HCT116 (cell line): ENCODE measurements at regions not wholly inside any gene's neighbourhood (a gene's known extent, or its start where the extent isn't known, plus 50 kb on each side); places are given as distances from the start of the nearest gene placed in this dataset.
"Not testable (repeated sequence)": the region's sequence is repeated elsewhere in the genome, so short reads cannot be mapped to it uniquely, and the experiment has no call there.

ENCODE experiments used
- ATAC-seq: fragments of 200-7000 bp; cut with Tn5 transposase; 2 replicates; pipeline ENCODE4 v1.9.1; 2020; ENCODE audit warnings: mild to moderate bottlenecking, moderate library complexity
- BruUV-seq: library from RNA; stranded (reverse); fragments of 400-500 nt; replicated peaks from 2 replicates; lab custom pipeline; 2021; lab: Mats Ljungman, UMichigan
- CTCF ChIA-PET: fragments of 300-600 bp; sonication (Branson Sonifier 250); formaldehyde crosslinking; loops from one replicate; lab custom pipeline; 2021; ENCODE audit warnings: antibody characterized with exemption; lab: Charles Lee
- POLR2A ChIA-PET: fragments of 300-600, 350-600 bp; sonication (Branson Sonifier 250); formaldehyde crosslinking; loops from one replicate; lab custom pipeline; 2021; ENCODE audit warnings: antibody characterized with exemption; lab: Charles Lee
- RAD21 ChIA-PET, 2 experiments: fragments of 300-600 bp; sonication (Branson Sonifier 250); formaldehyde crosslinking; loops; one replicate each; lab custom pipeline; 2023; ENCODE audit warnings: low total read pairs in 2 of 2; ENCODE audit not compliant: uncharacterized antibody in 2 of 2, unreplicated experiment in 2 of 2, low non-redundant PET in 1 of 2; lab: Charles Lee
- DNase-seq: peaks from one replicate; pipeline ENCODE4 v3.0.0-alpha.2; 2010; ENCODE audit warnings: low read depth, low spot score
- H2AFZ ChIP-seq: fragments of 200-600 bp; shearing (Covaris generic), sonication (generic); 2 replicates; pipeline ENCODE4 v1.6.1; 2017; ENCODE audit warnings: low read depth, mixed run types, mixed read lengths, antibody characterized with exemption, low read length; ENCODE audit not compliant: poor library complexity, severe bottlenecking
- H3K27ac ChIP-seq: 2 replicates; pipeline ENCODE4 v1.5.1; 2012; ENCODE audit warnings: low read depth, low read length
- H3K27me3 ChIP-seq: fragments of 200-600 bp; sonication (generic); 2 replicates; pipeline ENCODE4 v1.6.1; 2016; ENCODE audit warnings: mixed run types, low read length, mixed read lengths; ENCODE audit not compliant: insufficient read depth
- H3K36me3 ChIP-seq, 2 experiments: fragments of 200-500 bp in 1 of 2; fragments of 200-600 bp in 1 of 2; sonication (Bioruptor generic) in 1 of 2; sonication (generic) in 1 of 2; 2 replicates each; pipeline versions ENCODE4 v1.5.1 to v1.6.1; 2014 to 2016; ENCODE audit warnings: low read length in 2 of 2, inconsistent platforms in 1 of 2, mixed read lengths in 1 of 2, mixed run types in 1 of 2; ENCODE audit not compliant: insufficient read depth in 2 of 2, control insufficient read depth in 1 of 2
- H3K4me1 ChIP-seq, 2 experiments: fragments of 200-600 bp in 1 of 2; sonication (generic) in 1 of 2; 2 replicates each; pipeline versions ENCODE4 v1.5.1 to v1.6.1; 2012 to 2017; ENCODE audit warnings: low read length in 2 of 2, inconsistent platforms in 1 of 2, mild to moderate bottlenecking in 1 of 2, mixed read lengths in 1 of 2, mixed run types in 1 of 2, moderate library complexity in 1 of 2; ENCODE audit not compliant: insufficient read depth in 2 of 2, control insufficient read depth in 1 of 2
- H3K4me2 ChIP-seq: fragments of 200-600 bp; sonication (generic); 2 replicates; pipeline ENCODE4 v1.6.1; 2017; ENCODE audit warnings: mixed run types, low read length, mixed read lengths
- H3K4me3 ChIP-seq, 2 experiments: fragments of 200-600 bp in 1 of 2; sonication (generic) in 1 of 2; replicated peaks in 1 of 2; 2 replicates each; pipeline ENCODE4 v1.5.1; 2011 to 2016; ENCODE audit warnings: low read length in 2 of 2, control low read depth in 1 of 2, low read depth in 1 of 2, mild to moderate bottlenecking in 1 of 2, mixed read lengths in 1 of 2, mixed run types in 1 of 2
- H3K79me2 ChIP-seq: fragments of 200-600 bp; sonication (generic); 2 replicates; pipeline ENCODE4 v1.6.1; 2017; ENCODE audit warnings: mild to moderate bottlenecking, mixed run types, low read length, moderate library complexity, mixed read lengths; ENCODE audit not compliant: insufficient read depth
- H3K9ac ChIP-seq: fragments of 200-600 bp; sonication (generic); 2 replicates; pipeline ENCODE4 v1.6.1; 2016; ENCODE audit warnings: low read length, mixed read lengths
- H3K9me2 ChIP-seq: fragments of 200-600 bp; sonication (generic), shearing (Covaris generic); 2 replicates; pipeline ENCODE4 v1.6.1; 2017; ENCODE audit warnings: mixed run types, mild to moderate bottlenecking, moderate library complexity; ENCODE audit not compliant: insufficient read depth
- H3K9me3 ChIP-seq, 2 experiments: fragments of 200-500 bp in 1 of 2; fragments of 200-600 bp in 1 of 2; sonication (Bioruptor generic) in 1 of 2; sonication (generic) in 1 of 2; 2 replicates each; pipeline ENCODE4 v1.6.1; 2014 to 2017; ENCODE audit warnings: low read length in 2 of 2, mixed read lengths in 2 of 2, inconsistent platforms in 1 of 2, low read depth in 1 of 2, mild to moderate bottlenecking in 1 of 2, mixed run types in 1 of 2, moderate library complexity in 1 of 2; ENCODE audit not compliant: control insufficient read depth in 1 of 2, insufficient read depth in 1 of 2
- H4K20me1 ChIP-seq: fragments of 200-600 bp; sonication (generic), shearing (Covaris generic); 2 replicates; pipeline ENCODE4 v1.6.1; 2017; ENCODE audit warnings: mixed run types, mild to moderate bottlenecking, moderate library complexity; ENCODE audit not compliant: insufficient read depth
- ATF3 ChIP-seq: IDR thresholded peaks from 2 replicates; pipeline ENCODE4 v1.6.1; 2012
- CBX3 ChIP-seq: IDR thresholded peaks from 2 replicates; pipeline ENCODE4 v1.6.1; 2012; ENCODE audit warnings: low read depth
- CEBPB ChIP-seq: IDR thresholded peaks from 2 replicates; pipeline ENCODE4 v1.6.1; 2012; ENCODE audit warnings: low read depth
- CTCF ChIP-seq, 3 experiments: fragments of 200-600 bp in 1 of 3; sonication (generic) in 1 of 3; IDR thresholded peaks in 2 of 3; conservative IDR thresholded peaks in 1 of 3; 2 replicates each; pipeline ENCODE4 v1.5.1; 2012 to 2017; ENCODE audit warnings: low read depth in 2 of 3, low read length in 2 of 3, antibody characterized with exemption in 1 of 3, borderline replicate concordance in 1 of 3, control low read depth in 1 of 3, mild to moderate bottlenecking in 1 of 3, mixed read lengths in 1 of 3, mixed run types in 1 of 3, moderate library complexity in 1 of 3; ENCODE audit not compliant: insufficient read depth in 1 of 3
- ELF1 ChIP-seq: IDR thresholded peaks from 2 replicates; pipeline ENCODE4 v1.6.1; 2012; ENCODE audit warnings: low read depth, borderline replicate concordance
- EZH2phosphoT487 ChIP-seq: fragments of 200-600 bp; IDR thresholded peaks from 2 replicates; pipeline ENCODE4 v1.6.1; 2018; ENCODE audit warnings: antibody characterized with exemption, borderline replicate concordance
- FOSL1 ChIP-seq: IDR thresholded peaks from 2 replicates; pipeline ENCODE4 v1.6.1; 2012; ENCODE audit warnings: low read depth
- JUND ChIP-seq: IDR thresholded peaks from 2 replicates; pipeline ENCODE4 v1.6.1; 2012
- POLR2A ChIP-seq: IDR thresholded peaks from 2 replicates; pipeline ENCODE4 v1.7.0; 2011; ENCODE audit warnings: borderline replicate concordance; ENCODE audit not compliant: insufficient read depth, insufficient read length; ENCODE audit errors: extremely low read depth
- REST ChIP-seq: IDR thresholded peaks from 2 replicates; pipeline ENCODE4 v1.6.1; 2012; ENCODE audit warnings: low read depth
- SIN3A ChIP-seq: IDR thresholded peaks from 2 replicates; pipeline ENCODE4 v1.6.1; 2012; ENCODE audit warnings: low read depth
- SP1 ChIP-seq: IDR thresholded peaks from 2 replicates; pipeline ENCODE4 v1.6.1; 2012; ENCODE audit warnings: low read depth
- TCF7L2 ChIP-seq: IDR thresholded peaks from 2 replicates; pipeline ENCODE4 v1.7.0; 2011; ENCODE audit warnings: borderline replicate concordance, inconsistent platforms; ENCODE audit not compliant: insufficient read depth, insufficient read length; ENCODE audit errors: extremely low read depth
- YY1 ChIP-seq: IDR thresholded peaks from 2 replicates; pipeline ENCODE4 v1.6.1; 2011; ENCODE audit warnings: low read length, low read depth, moderate library complexity, mild to moderate bottlenecking; ENCODE audit not compliant: insufficient replicate concordance; ENCODE audit errors: extremely low read depth
- ZNF274 ChIP-seq: fragments of 200-500 bp; sonication (Bioruptor generic); IDR thresholded peaks from 2 replicates; pipeline ENCODE4 v1.6.1; 2014; ENCODE audit warnings: mild to moderate bottlenecking, low read depth, low read length, inconsistent platforms
- intact Hi-C: fragments of 100-400 bp; cut with micrococcal nuclease; formaldehyde crosslinking; loops from 2 replicates; pipeline ENCODE4 v1.10.0; 2022

GRCh38 chr6:84882768-84883766 is 118.7 kb upstream of the TBX18 start:
- ChIA-PET POLR2A (no interaction called here), RAD21 (no interaction called here), CTCF (no interaction called here)
- Histone ChIP-seq H3K27ac (no peak overlapping the region), H2AFZ (no peak overlapping the region), H3K9ac (no peak overlapping the region), H3K4me1 (no peaks in the 10 kb centered on the region), H3K79me2 (no peaks in the 10 kb centered on the region), H3K4me2 (no peak overlapping the region), H3K27me3 (peaks cover 10% of the 10 kb centered on the region; the same call in 1 of the 2 replicates), H3K9me2 (no peaks in the 10 kb centered on the region), H4K20me1 (no peaks in the 10 kb centered on the region), H3K4me3 (no peak overlapping the region)
- no peak for ATAC-seq
- intact Hi-C loops = no loop called here
- BruUV-seq = no TSS peak
- no peak for DNase-seq
- TF ChIP-seq POLR2A (no peak), CTCF (IDR thresholded peaks at IDR 0.05 in 2 of 3, conservative IDR thresholded peaks at IDR 0.05 in 1 of 3; ENCODE audit: borderline replicate concordance in 1 of 3, insufficient read depth in 1 of 3, low read depth in 2 of 3, low read length in 2 of 3) (no peak), ELF1 (no peak), FOSL1 (no peak), ZNF274 (no peak), EZH2phosphoT487 (no peak), SIN3A (no peak), YY1 (no peak), CBX3 (no peak), ATF3 (no peak), JUND (no peak), CEBPB (no peak), TCF7L2 (no peak), SP1 (no peak), REST (no peak)
- TF ChIP-seq, all 23 proteins: peak for 0
- no peaks in the 10 kb centered on the region for H3K36me3 ChIP-seq
- H3K9me3 ChIP-seq = no peaks in the 10 kb centered on the region

- not testable (repeated sequence) for H3K4me2 ChIP-seq
These were observed 115.0 kb upstream of the TBX18 start for GRCh38 chr6:84879385-84879784.

More at GRCh38 chr6:84879385-84879784, 115.0 kb upstream of the TBX18 start:
- H3K27me3 ChIP-seq, ATAC-seq, H3K4me3 ChIP-seq, intact Hi-C loops, CTCF ChIA-PET, H3K27ac ChIP-seq, H3K36me3 ChIP-seq, DNase-seq, H3K9ac ChIP-seq, H4K20me1 ChIP-seq, POLR2A ChIA-PET, H3K79me2 ChIP-seq, RAD21 ChIA-PET, H3K9me2 ChIP-seq, H2AFZ ChIP-seq, H3K4me1 ChIP-seq, H3K9me3 ChIP-seq, BruUV-seq: not testable (repeated sequence)
